GM12874 (cell line): ENCODE measurements at regions not wholly inside any gene's neighbourhood (a gene's known extent, or its start where the extent isn't known, plus 50 kb on each side); places are given as distances from the start of the nearest gene placed in this dataset.

Experiments
- CTCF ChIP-seq: IDR thresholded peaks from 2 replicates; pipeline ENCODE4 v1.5.1; 2011; ENCODE audit warnings: low read depth, mild to moderate bottlenecking, control low read depth, low read length, moderate library complexity; ENCODE audit not compliant: insufficient read depth

DNA sequence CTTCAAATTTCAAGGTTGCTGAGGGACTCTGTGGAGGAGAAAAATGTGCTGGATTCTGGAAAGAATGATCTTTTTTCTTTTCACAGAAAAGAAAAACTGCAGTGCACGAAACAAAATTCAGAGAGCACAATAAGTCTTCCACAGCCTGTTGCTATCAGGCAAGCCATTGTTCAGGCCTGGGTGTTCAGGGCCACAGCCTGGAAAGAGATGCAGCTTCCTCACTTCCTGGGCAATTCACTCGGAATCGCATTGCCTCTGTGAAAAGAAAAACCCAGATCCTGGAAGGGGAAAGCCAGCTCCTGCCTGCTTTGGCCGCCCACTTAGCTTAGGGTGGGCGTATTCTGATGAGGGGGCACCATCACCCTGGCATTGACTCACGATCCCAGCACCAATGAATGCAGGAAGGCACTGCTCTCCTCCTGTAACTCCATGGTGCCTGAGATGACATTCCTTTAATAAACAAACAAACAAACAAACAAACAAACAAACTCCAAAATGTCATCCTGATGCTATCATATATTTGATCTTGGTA is 863.9 kb downstream of the BCL11B start:
- no peak for TF ChIP-seq CTCF

- no peak for TF ChIP-seq CTCF
Measured at GRCh38 chr14:98408713-98409112, 863.3 kb downstream of the BCL11B start.

DNA sequence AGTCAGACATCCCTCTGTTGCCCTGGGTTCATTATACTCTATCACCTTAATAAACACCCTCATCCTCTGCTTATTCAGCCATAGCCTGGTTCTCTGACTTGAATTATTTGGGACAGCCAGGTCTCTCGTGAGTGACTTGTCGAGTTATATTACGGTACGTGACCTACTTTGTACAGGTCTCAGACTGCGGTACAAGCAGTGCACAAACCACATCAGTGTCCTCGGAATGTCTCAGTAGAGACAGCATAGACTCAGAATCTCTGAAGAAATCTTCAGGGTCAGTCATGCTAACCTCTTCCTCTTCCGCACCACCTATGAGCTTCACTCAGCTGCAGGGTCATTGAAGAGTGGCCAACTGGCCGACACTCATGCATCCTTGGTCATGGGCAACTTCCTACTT is 860.8 kb downstream of the BCL11B start:
- TF ChIP-seq CTCF: no peak

GRCh38 chr14:98412431-98412830 is 859.6 kb downstream of the BCL11B start:
- TF ChIP-seq CTCF: no peak

GRCh38 chr14:98415766-98416165 is 856.2 kb downstream of the BCL11B start:
- TF ChIP-seq CTCF: no peak

DNA sequence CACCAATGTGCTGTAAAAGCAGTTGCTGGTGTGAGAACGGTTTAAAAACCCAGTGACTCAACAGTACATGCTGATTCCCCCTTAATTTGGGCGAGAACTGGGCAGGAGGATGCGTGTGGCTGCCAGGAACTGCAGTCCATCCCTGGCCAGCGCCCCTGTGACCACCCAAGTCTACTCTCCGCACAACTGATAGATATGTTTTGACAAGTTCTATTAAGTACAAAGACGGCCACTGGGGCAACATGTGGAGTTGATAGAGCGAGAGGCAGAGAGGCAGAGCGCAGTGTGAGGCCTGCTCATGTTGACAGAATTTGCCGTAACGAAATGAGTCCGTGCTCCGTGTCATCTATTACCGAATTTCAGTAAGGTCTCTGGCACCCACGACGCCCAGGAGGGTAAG is 855.0 kb downstream of the BCL11B start:
- no peak for TF ChIP-seq CTCF

- TF ChIP-seq CTCF: no peak
Measured at GRCh38 chr14:98428483-98428994, 843.5 kb downstream of the BCL11B start.
